ENCODE measurements at regions not wholly inside any gene's neighbourhood (a gene's known extent, or its start where the extent isn't known, plus 50 kb on each side); places are given as distances from the start of the nearest gene placed in this dataset.

- Histone ChIP-seq H3K36me3 (no peaks in the 10 kb centered on the region), H3K27me3 (no peaks in the 10 kb centered on the region), H3K27ac (no peak overlapping the region), H3K4me3 (no peak overlapping the region), H3K4me1 (no peaks in the 10 kb centered on the region), H3K9me3 (no peaks in the 10 kb centered on the region)
- intact Hi-C loops (cut with DNase I): no loop called here
- whole genome bisulfite sequencing, 2 donors: 54 to 79% methylated on average over 2 of the region's 2 CpGs
- TF ChIP-seq CTCF (IDR thresholded peaks at IDR 0.05) (no peak), POLR2A (IDR thresholded peaks at IDR 0.05) (no peak)
- DNase-seq: no peak
Observed at GRCh38 chr10:90347239-90347638, 510.6 kb downstream of the HTR7 start.

DNA sequence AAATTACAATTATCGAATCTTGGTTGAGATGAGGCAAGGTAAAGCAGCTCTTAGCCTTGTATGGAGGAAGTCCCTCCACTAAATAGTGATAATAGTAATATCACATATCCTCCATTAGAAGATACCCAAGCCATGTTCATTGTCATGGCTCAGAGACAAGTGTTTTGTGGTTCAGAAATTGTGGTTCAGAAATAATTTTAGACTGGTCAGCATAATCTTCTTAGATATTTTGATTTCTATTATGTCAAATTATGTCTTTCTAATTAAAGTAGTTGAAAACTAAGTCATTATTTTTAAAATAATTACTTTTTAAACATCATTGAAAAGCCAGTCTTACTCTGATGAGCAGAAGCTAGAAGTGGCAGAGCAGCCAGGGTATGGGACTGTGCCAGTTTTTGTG is 507.7 kb downstream of the HTR7 start:
- intact Hi-C loops (cut with DNase I): no loop called here
- H3K36me3 ChIP-seq: no peaks in the 10 kb centered on the region
- no peak overlapping the region for H3K27ac ChIP-seq
- WGBS, 2 donors: 100% methylated on average over 1 of the region's 1 CpG
- TF ChIP-seq POLR2A (IDR thresholded peaks at IDR 0.05) (no peak), CTCF (IDR thresholded peaks at IDR 0.05) (no peak)
- H3K9me3 ChIP-seq: no peaks in the 10 kb centered on the region
- H3K4me1 ChIP-seq: no peaks in the 10 kb centered on the region
- no peak overlapping the region for H3K4me3 ChIP-seq
- no peak for DNase-seq
- H3K27me3 ChIP-seq: no peaks in the 10 kb centered on the region

DNA sequence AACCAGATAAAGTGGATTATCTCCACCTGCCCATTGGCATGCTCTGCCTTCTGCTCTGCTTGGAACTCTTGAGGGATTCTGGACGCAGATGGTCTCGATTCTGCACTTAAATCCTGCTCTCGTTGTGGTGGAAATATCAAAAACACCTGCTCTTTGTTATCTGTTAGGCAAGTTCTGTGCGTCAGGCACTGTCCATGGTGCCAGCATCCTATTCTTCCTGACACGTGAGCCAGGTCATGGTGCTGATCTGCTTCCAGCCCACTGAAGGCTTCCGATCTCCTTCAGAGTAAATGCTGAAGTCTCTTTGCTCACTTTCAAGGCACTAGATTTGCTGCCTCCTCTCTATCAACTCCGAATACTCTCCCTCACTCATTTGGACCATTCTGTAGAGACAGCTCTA is 505.6 kb downstream of the HTR7 start:
- DNase-seq: no peak
- TF ChIP-seq CTCF (IDR thresholded peaks at IDR 0.05): no peak
- TF ChIP-seq POLR2A (IDR thresholded peaks at IDR 0.05): no peak
- WGBS, 2 donors: 60% methylated on average over 6 to 7 of the region's 7 CpGs
- H3K27me3 ChIP-seq: no peaks in the 10 kb centered on the region
- H3K4me1 ChIP-seq: no peaks in the 10 kb centered on the region
- no peaks in the 10 kb centered on the region for H3K36me3 ChIP-seq
- intact Hi-C loops (cut with DNase I): no loop called here
- H3K9me3 ChIP-seq: no peaks in the 10 kb centered on the region
- no peak overlapping the region for H3K4me3 ChIP-seq
- no peak overlapping the region for H3K27ac ChIP-seq

DNA sequence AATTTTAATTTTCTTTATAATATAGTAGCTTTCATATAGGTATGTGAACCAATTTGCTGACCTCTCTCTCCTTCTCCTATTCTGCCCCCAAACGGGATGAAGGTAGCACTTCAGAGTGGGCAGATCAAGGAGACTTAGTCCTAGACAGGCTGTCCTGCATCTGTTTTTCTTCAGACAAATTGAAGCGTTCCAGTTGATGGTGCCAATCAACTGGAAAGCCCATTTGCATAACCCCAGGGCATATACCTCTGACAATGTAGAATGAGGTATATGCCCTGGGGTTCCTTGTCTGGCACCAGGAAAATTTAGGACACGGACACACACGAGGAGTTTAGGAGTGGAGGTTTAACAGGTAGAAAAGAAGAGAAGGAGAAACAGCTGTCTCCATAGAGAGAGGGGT is 502.9 kb downstream of the HTR7 start:
- H3K9me3 ChIP-seq: no peaks in the 10 kb centered on the region
- H3K4me1 ChIP-seq: no peaks in the 10 kb centered on the region
- H3K27ac ChIP-seq: no peak overlapping the region
- TF ChIP-seq POLR2A (IDR thresholded peaks at IDR 0.05) (no peak), CTCF (IDR thresholded peaks at IDR 0.05) (no peak)
- H3K27me3 ChIP-seq: no peaks in the 10 kb centered on the region
- intact Hi-C loops (cut with DNase I): no loop called here
- 57 to 60% methylated on average over 4 of the region's 4 CpGs for WGBS, 2 donors
- no peaks in the 10 kb centered on the region for H3K36me3 ChIP-seq
- DNase-seq: no peak
- no peak overlapping the region for H3K4me3 ChIP-seq

DNA sequence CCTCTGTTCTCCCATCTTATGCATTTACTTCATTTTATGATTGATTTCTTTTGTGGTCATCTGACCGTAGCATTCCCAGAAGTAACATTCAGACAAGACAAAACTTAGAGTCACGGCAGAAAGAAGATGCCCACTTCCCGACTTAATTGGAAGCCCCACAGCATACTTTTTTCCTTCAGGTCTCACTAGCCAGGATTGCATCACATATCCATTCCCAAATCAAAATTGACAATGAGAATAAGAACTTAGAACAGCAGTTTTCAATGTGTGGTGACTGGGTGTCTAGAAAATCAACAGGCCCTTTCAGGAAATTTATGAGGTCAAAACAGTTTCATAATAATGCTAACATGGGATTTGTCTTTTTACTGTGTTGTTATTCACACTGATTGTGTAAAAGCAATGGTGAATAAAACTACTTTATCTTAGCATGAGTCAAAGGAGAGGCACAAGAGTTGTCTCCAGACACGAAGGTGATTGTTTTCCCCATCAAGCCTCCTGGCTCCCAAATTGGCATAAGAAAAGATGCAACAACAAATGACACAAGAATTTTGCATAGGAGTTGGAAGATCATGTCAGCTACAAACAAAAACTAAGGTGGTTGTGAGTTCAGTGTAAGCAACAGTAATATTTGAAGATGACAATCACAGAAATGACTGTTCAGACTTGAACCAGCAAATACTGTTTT is 493.9 kb downstream of the HTR7 start:
- H3K4me1 ChIP-seq: no peaks in the 10 kb centered on the region
- no peaks in the 10 kb centered on the region for H3K9me3 ChIP-seq
- no peak for DNase-seq
- no peak for TF ChIP-seq CTCF (IDR thresholded peaks at IDR 0.05)
- TF ChIP-seq POLR2A (IDR thresholded peaks at IDR 0.05): no peak
- no peaks in the 10 kb centered on the region for H3K27me3 ChIP-seq
- no peak overlapping the region for H3K4me3 ChIP-seq
- intact Hi-C loops (cut with DNase I): no loop called here
- 58 to 62% methylated on average over 4 of the region's 4 CpGs for WGBS, 2 donors
- H3K27ac ChIP-seq: no peak overlapping the region
- no peaks in the 10 kb centered on the region for H3K36me3 ChIP-seq
